Prostate gland (tissue), 2 donors: ENCODE measurements at regions not wholly inside any gene's neighbourhood (a gene's known extent, or its start where the extent isn't known, plus 50 kb on each side); places are given as distances from the start of the nearest gene placed in this dataset.

ENCODE experiments used
- DNase-seq: peaks from one replicate; pipeline ENCODE4 v3.0.0-alpha.2; 2019; ENCODE audit warnings: low spot score
- H3K27ac ChIP-seq, 2 donors: fragments of 200-600 bp; sonication (generic); 2 replicates each; pipeline ENCODE4 v1.5.1; 2017 to 2019
- H3K27me3 ChIP-seq: fragments of 200-600 bp; sonication (generic); replicated peaks from 2 replicates; pipeline ENCODE4 v1.5.1; 2019; ENCODE audit not compliant: insufficient read depth
- H3K36me3 ChIP-seq, 2 donors: fragments of 200-600 bp; sonication (generic); 1 replicate in 1 of 2; 2 replicates in 1 of 2; pipeline versions ENCODE4 v1.5.1 to v1.8.1; 2017 to 2019
- H3K4me1 ChIP-seq: fragments of 200-600 bp; sonication (generic); replicated peaks from 2 replicates; pipeline ENCODE4 v1.5.1; 2019
- H3K4me3 ChIP-seq, 2 donors: fragments of 200-600 bp; sonication (generic); 2 replicates each; pipeline ENCODE4 v1.5.1; 2017 to 2019
- H3K9me3 ChIP-seq: fragments of 200-600 bp; sonication (generic); 2 replicates; pipeline ENCODE4 v1.5.1; 2017
- CTCF ChIP-seq, 4 experiments: fragments of 200-600 bp in 2 of 4; fragments of 450-650 bp in 2 of 4; sonication (generic) in 2 of 4; IDR thresholded peaks; 1 replicate in 3 of 4; 2 replicates in 1 of 4; pipeline ENCODE4 v1.5.1; 2016 to 2019; ENCODE audit warnings: antibody characterized with exemption in 4 of 4, mild to moderate bottlenecking in 2 of 4, moderate library complexity in 2 of 4
- POLR2A ChIP-seq: fragments of 450-650 bp; IDR thresholded peaks from one replicate; pipeline ENCODE4 v1.6.1; 2016; ENCODE audit warnings: antibody characterized with exemption, mild to moderate bottlenecking
- POLR2AphosphoS5 ChIP-seq: sonication (generic); formaldehyde crosslinking; IDR thresholded peaks from one replicate; pipeline ENCODE4 v1.6.1; 2017; ENCODE audit warnings: antibody characterized with exemption
- WGBS: methylation state at CpG from one replicate; pipeline ENCODE4 v1.1.5; 2018; 5-methylcytosine and 5-hydroxymethylcytosine counted together
- intact Hi-C: fragments of 100-400 bp; cut with DNase I; formaldehyde crosslinking; loops from one replicate; pipeline ENCODE4 v1.14.2; 2022

- Histone ChIP-seq H3K4me3 (no peak overlapping the region), H3K36me3 (no peaks in the 10 kb centered on the region), H3K27me3 (no peaks in the 10 kb centered on the region), H3K27ac (no peak overlapping the region), H3K9me3 (no peaks in the 10 kb centered on the region), H3K4me1 (no peaks in the 10 kb centered on the region)
- WGBS, result 89% methylated on average over 44 of the region's 44 CpGs
- DNase-seq, result no peak
- intact Hi-C loops, result no loop called here
- TF ChIP-seq POLR2AphosphoS5, result no peak
- TF ChIP-seq CTCF (IDR thresholded peaks at IDR 0.05), result no peak
Measured at GRCh38 chr9:129400001-129400970, 220.6 kb downstream of the C9orf50 start.

GRCh38 chr9:129399634-129399990, 221.3 kb downstream of the C9orf50 start:
- Histone ChIP-seq H3K27me3 (no peaks in the 10 kb centered on the region), H3K9me3 (no peaks in the 10 kb centered on the region), H3K36me3 (no peaks in the 10 kb centered on the region), H3K27ac (no peak overlapping the region), H3K4me1 (no peaks in the 10 kb centered on the region), H3K4me3 (no peak overlapping the region)
- TF ChIP-seq POLR2AphosphoS5 (no peak), POLR2A (no peak), CTCF (IDR thresholded peaks at IDR 0.05) (no peak)
- no peak for DNase-seq
- WGBS, result 65% methylated on average over 8 of the region's 8 CpGs
- intact Hi-C loops, result no loop called here

GRCh38 chr9:129398961-129399633, 221.0 kb upstream of the IER5L start:
- Histone ChIP-seq H3K4me3 (no peak overlapping the region), H3K36me3 (no peaks in the 10 kb centered on the region), H3K4me1 (no peaks in the 10 kb centered on the region), H3K27ac (no peak overlapping the region), H3K9me3 (no peaks in the 10 kb centered on the region), H3K27me3 (no peaks in the 10 kb centered on the region)
- TF ChIP-seq POLR2AphosphoS5, result no peak
- no peak for TF ChIP-seq CTCF (IDR thresholded peaks at IDR 0.05)
- TF ChIP-seq POLR2A, result no peak
- 78% methylated on average over 21 of the region's 21 CpGs for WGBS
- DNase-seq, result no peak
- intact Hi-C loops, result no loop called here

- no peak for DNase-seq
- TF ChIP-seq POLR2AphosphoS5, result no peak
- TF ChIP-seq CTCF (IDR thresholded peaks at IDR 0.05), result no peak
- no peak for TF ChIP-seq POLR2A
- Histone ChIP-seq H3K4me3 (no peak overlapping the region), H3K27me3 (no peaks in the 10 kb centered on the region), H3K27ac (no peak overlapping the region), H3K36me3 (no peaks in the 10 kb centered on the region), H3K9me3 (no peaks in the 10 kb centered on the region), H3K4me1 (no peaks in the 10 kb centered on the region)
- WGBS, result 77% methylated on average over 20 of the region's 20 CpGs
- intact Hi-C loops, result no loop called here
Measured at GRCh38 chr9:129398101-129398960, 220.3 kb upstream of the IER5L start.
